Astrocyte of the cerebellum (primary cell): ENCODE measurements at regions not wholly inside any gene's neighbourhood (a gene's known extent, or its start where the extent isn't known, plus 50 kb on each side); places are given as distances from the start of the nearest gene placed in this dataset.

Experiments used
- DNase-seq: peaks from one replicate; pipeline ENCODE4 v3.0.0-alpha.2; 2011; ENCODE audit warnings: low read depth
- H3K4me3 ChIP-seq: 2 replicates; pipeline ENCODE4 v1.5.1; 2011; ENCODE audit warnings: mild to moderate bottlenecking, low read depth, low read length, moderate library complexity
- in situ Hi-C: cut with HindIII; loops from 2 replicates; pipeline ENCODE4 v1.10.0; 2017; ENCODE audit warnings: low sequenced_read_pairs
- TF ChIP-seq, protein P1 (sequence below): IDR thresholded peaks from 2 replicates; pipeline ENCODE4 v1.5.1; 2012; ENCODE audit warnings: low read length, low read depth, moderate library complexity, mild to moderate bottlenecking; ENCODE audit errors: missing control alignments

DNA sequence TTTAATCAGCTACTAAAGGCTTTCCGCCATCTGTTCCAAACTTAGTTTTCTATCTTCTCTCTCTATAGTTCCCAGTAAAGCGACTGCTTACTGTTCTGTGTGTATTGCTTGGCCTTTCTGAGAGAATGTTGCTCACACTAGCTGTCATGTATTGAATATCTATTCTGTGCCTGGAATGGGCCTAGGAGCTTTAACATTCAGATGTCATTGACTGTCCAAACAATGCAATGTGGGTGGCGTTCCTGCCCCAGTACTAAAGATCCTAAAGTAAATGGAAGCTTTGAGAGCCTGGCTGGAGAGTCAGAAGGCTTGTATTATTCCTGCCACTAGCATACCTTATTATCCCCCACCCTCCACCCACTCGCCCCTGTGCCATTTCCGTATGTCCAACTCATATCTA lies 163.5 kb downstream of the SDHAF3 start:
- TF ChIP-seq, protein P1, sequence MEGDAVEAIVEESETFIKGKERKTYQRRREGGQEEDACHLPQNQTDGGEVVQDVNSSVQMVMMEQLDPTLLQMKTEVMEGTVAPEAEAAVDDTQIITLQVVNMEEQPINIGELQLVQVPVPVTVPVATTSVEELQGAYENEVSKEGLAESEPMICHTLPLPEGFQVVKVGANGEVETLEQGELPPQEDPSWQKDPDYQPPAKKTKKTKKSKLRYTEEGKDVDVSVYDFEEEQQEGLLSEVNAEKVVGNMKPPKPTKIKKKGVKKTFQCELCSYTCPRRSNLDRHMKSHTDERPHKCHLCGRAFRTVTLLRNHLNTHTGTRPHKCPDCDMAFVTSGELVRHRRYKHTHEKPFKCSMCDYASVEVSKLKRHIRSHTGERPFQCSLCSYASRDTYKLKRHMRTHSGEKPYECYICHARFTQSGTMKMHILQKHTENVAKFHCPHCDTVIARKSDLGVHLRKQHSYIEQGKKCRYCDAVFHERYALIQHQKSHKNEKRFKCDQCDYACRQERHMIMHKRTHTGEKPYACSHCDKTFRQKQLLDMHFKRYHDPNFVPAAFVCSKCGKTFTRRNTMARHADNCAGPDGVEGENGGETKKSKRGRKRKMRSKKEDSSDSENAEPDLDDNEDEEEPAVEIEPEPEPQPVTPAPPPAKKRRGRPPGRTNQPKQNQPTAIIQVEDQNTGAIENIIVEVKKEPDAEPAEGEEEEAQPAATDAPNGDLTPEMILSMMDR: no peak
- H3K4me3 ChIP-seq: no peak overlapping the region
- no peak for DNase-seq
- in situ Hi-C loops: no loop called here

DNA sequence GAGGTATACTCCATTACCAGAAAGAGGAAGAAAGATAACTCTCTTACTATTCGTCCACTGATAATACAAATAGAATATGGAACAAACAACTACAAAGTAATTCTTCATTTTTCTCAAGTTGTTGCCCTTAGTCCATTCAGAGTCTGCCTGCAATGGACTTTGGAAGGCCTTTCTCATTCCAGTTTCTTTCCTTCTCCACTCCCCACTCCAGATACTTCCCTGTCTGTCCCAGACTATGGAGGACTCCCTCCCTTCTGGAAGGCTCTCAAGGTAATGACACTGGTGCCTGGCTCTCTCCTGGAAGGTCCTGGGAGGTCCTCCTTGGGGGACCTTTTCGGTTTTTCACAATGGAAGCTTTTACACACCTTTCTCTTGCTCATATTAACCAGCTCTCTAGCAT lies 167.8 kb downstream of the SDHAF3 start:
- no peak for DNase-seq
- TF ChIP-seq, protein P1: no peak
- no peak overlapping the region for H3K4me3 ChIP-seq
- in situ Hi-C loops: no loop called here

DNA sequence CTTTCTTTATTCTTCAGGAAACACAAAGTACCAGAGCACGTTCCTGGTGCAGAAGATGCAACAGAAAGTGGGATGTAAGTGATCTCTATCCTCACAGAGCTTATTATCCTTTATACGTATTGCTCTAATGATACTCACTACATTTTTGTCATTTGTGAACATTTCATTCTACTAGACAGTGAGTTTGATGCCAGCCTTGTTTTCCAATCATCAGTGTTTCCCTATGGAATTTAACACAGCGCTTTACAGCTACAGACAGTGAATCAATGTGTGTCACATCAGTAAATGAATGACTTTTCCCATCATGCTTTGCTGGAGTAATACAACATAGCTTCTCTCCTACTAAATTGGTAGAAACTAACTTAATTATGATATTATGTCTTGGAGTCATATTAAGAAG lies 175.5 kb downstream of the SDHAF3 start:
- no peak for DNase-seq
- in situ Hi-C loops: no loop called here
- TF ChIP-seq, protein P1: no peak
- H3K4me3 ChIP-seq: no peak overlapping the region

DNA sequence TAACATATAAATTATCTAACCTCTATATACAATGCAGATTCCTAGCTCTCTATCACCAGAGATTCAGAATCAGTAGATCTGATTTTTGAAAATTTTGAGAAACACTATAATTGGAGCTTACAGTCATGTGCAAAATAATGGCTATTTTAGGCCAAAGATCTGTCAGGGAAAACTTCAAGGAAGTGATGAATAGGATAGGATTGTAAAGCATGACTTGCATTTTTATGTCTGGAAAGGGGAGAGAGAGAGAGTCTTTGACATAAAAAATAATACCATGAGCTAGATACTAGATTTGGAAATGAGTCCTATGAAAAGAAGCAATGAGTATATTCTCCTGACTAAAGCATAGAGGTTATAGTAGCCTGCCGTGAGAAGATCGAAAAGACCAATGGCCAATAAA lies 181.1 kb downstream of the SDHAF3 start:
- DNase-seq: no peak
- TF ChIP-seq, protein P1: no peak
- no peak overlapping the region for H3K4me3 ChIP-seq
- in situ Hi-C loops: no loop called here

DNA sequence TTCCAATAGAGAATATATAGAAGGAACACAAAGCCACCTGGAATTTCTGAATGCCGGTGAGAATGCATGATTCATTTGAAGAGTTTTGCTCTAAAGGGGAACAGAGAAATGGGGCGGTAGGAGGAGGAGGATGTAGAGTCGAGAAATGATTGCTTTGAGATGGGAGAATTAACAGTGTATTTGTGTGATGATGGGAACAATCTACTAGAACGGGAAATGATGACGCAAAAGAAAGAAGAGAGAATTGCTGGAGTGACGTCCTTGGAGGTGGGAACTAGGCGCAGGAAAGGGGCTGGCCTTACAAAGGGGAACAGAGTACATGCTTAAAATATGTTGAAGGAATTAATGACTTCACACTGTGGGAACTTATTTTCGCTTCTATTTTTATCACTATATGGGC lies 188.1 kb downstream of the SDHAF3 start:
- TF ChIP-seq, protein P1: no peak
- H3K4me3 ChIP-seq: no peak overlapping the region
- in situ Hi-C loops: no loop called here
- no peak for DNase-seq

DNA sequence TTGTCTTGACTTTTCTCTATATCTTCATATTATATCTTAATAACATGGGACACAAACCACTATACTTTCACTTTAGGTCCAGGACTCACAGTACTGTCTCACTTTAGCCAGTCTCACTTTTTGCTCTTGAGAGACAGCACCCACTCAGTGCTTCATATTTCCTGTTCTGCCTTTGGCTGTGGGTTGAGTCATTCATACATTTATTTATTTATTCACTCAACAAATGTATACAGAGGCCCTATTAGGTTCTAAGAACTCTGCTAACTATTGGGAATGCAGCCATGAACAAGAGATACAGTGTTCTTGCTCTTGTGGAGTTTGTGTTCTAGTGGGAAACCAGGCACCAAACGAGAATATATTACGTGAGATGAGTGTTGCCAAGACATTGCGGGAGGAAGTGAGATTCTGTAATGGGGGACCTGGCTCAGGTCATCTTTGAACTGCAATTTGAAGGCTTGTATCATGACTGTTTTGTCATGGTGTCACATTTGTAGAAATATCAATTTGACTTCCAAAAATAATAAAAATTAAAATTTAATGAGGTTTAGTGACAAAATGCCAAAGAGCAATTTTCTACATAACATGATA lies 190.1 kb downstream of the SDHAF3 start:
- TF ChIP-seq, protein P1: no peak
- in situ Hi-C loops: no loop called here
- DNase-seq: no peak
- no peak overlapping the region for H3K4me3 ChIP-seq
